HCT116 (cell line): ENCODE measurements at regions not wholly inside any gene's neighbourhood (a gene's known extent, or its start where the extent isn't known, plus 50 kb on each side); places are given as distances from the start of the nearest gene placed in this dataset.

Experiments used
- ATAC-seq: fragments of 200-7000 bp; cut with Tn5 transposase; 2 replicates; pipeline ENCODE4 v1.9.1; 2020; ENCODE audit warnings: mild to moderate bottlenecking, moderate library complexity
- BruUV-seq: library from RNA; stranded (reverse); fragments of 400-500 nt; replicated peaks from 2 replicates; lab custom pipeline; 2021; lab: Mats Ljungman, UMichigan
- CTCF ChIA-PET: fragments of 300-600 bp; sonication (Branson Sonifier 250); formaldehyde crosslinking; loops from one replicate; lab custom pipeline; 2021; ENCODE audit warnings: antibody characterized with exemption; lab: Charles Lee
- POLR2A ChIA-PET: fragments of 300-600, 350-600 bp; sonication (Branson Sonifier 250); formaldehyde crosslinking; loops from one replicate; lab custom pipeline; 2021; ENCODE audit warnings: antibody characterized with exemption; lab: Charles Lee
- RAD21 ChIA-PET, 2 experiments: fragments of 300-600 bp; sonication (Branson Sonifier 250); formaldehyde crosslinking; loops; one replicate each; lab custom pipeline; 2023; ENCODE audit warnings: low total read pairs in 2 of 2; ENCODE audit not compliant: uncharacterized antibody in 2 of 2, unreplicated experiment in 2 of 2, low non-redundant PET in 1 of 2; lab: Charles Lee
- DNase-seq: peaks from one replicate; pipeline ENCODE4 v3.0.0-alpha.2; 2010; ENCODE audit warnings: low read depth, low spot score
- H2AFZ ChIP-seq: fragments of 200-600 bp; shearing (Covaris generic), sonication (generic); 2 replicates; pipeline ENCODE4 v1.6.1; 2017; ENCODE audit warnings: low read depth, mixed run types, mixed read lengths, antibody characterized with exemption, low read length; ENCODE audit not compliant: poor library complexity, severe bottlenecking
- H3K27ac ChIP-seq: 2 replicates; pipeline ENCODE4 v1.5.1; 2012; ENCODE audit warnings: low read depth, low read length
- H3K27me3 ChIP-seq: fragments of 200-600 bp; sonication (generic); 2 replicates; pipeline ENCODE4 v1.6.1; 2016; ENCODE audit warnings: mixed run types, low read length, mixed read lengths; ENCODE audit not compliant: insufficient read depth
- H3K36me3 ChIP-seq, 2 experiments: fragments of 200-500 bp in 1 of 2; fragments of 200-600 bp in 1 of 2; sonication (Bioruptor generic) in 1 of 2; sonication (generic) in 1 of 2; 2 replicates each; pipeline versions ENCODE4 v1.5.1 to v1.6.1; 2014 to 2016; ENCODE audit warnings: low read length in 2 of 2, inconsistent platforms in 1 of 2, mixed read lengths in 1 of 2, mixed run types in 1 of 2; ENCODE audit not compliant: insufficient read depth in 2 of 2, control insufficient read depth in 1 of 2
- H3K4me1 ChIP-seq, 2 experiments: fragments of 200-600 bp in 1 of 2; sonication (generic) in 1 of 2; 2 replicates each; pipeline versions ENCODE4 v1.5.1 to v1.6.1; 2012 to 2017; ENCODE audit warnings: low read length in 2 of 2, inconsistent platforms in 1 of 2, mild to moderate bottlenecking in 1 of 2, mixed read lengths in 1 of 2, mixed run types in 1 of 2, moderate library complexity in 1 of 2; ENCODE audit not compliant: insufficient read depth in 2 of 2, control insufficient read depth in 1 of 2
- H3K4me2 ChIP-seq: fragments of 200-600 bp; sonication (generic); 2 replicates; pipeline ENCODE4 v1.6.1; 2017; ENCODE audit warnings: mixed run types, low read length, mixed read lengths
- H3K4me3 ChIP-seq, 2 experiments: fragments of 200-600 bp in 1 of 2; sonication (generic) in 1 of 2; replicated peaks in 1 of 2; 2 replicates each; pipeline ENCODE4 v1.5.1; 2011 to 2016; ENCODE audit warnings: low read length in 2 of 2, control low read depth in 1 of 2, low read depth in 1 of 2, mild to moderate bottlenecking in 1 of 2, mixed read lengths in 1 of 2, mixed run types in 1 of 2
- H3K79me2 ChIP-seq: fragments of 200-600 bp; sonication (generic); 2 replicates; pipeline ENCODE4 v1.6.1; 2017; ENCODE audit warnings: mild to moderate bottlenecking, mixed run types, low read length, moderate library complexity, mixed read lengths; ENCODE audit not compliant: insufficient read depth
- H3K9ac ChIP-seq: fragments of 200-600 bp; sonication (generic); 2 replicates; pipeline ENCODE4 v1.6.1; 2016; ENCODE audit warnings: low read length, mixed read lengths
- H3K9me2 ChIP-seq: fragments of 200-600 bp; sonication (generic), shearing (Covaris generic); 2 replicates; pipeline ENCODE4 v1.6.1; 2017; ENCODE audit warnings: mixed run types, mild to moderate bottlenecking, moderate library complexity; ENCODE audit not compliant: insufficient read depth
- H3K9me3 ChIP-seq, 2 experiments: fragments of 200-500 bp in 1 of 2; fragments of 200-600 bp in 1 of 2; sonication (Bioruptor generic) in 1 of 2; sonication (generic) in 1 of 2; 2 replicates each; pipeline ENCODE4 v1.6.1; 2014 to 2017; ENCODE audit warnings: low read length in 2 of 2, mixed read lengths in 2 of 2, inconsistent platforms in 1 of 2, low read depth in 1 of 2, mild to moderate bottlenecking in 1 of 2, mixed run types in 1 of 2, moderate library complexity in 1 of 2; ENCODE audit not compliant: control insufficient read depth in 1 of 2, insufficient read depth in 1 of 2
- H4K20me1 ChIP-seq: fragments of 200-600 bp; sonication (generic), shearing (Covaris generic); 2 replicates; pipeline ENCODE4 v1.6.1; 2017; ENCODE audit warnings: mixed run types, mild to moderate bottlenecking, moderate library complexity; ENCODE audit not compliant: insufficient read depth
- CBX3 ChIP-seq: IDR thresholded peaks from 2 replicates; pipeline ENCODE4 v1.6.1; 2012; ENCODE audit warnings: low read depth
- CEBPB ChIP-seq: IDR thresholded peaks from 2 replicates; pipeline ENCODE4 v1.6.1; 2012; ENCODE audit warnings: low read depth
- EGR1 ChIP-seq: IDR thresholded peaks from 2 replicates; pipeline ENCODE4 v1.6.1; 2012; ENCODE audit warnings: low read depth
- EZH2 ChIP-seq: fragments of 200-600 bp; sonication (generic); IDR thresholded peaks from 2 replicates; pipeline ENCODE4 v1.6.1; 2017; ENCODE audit warnings: antibody characterized with exemption, mixed run types
- EZH2phosphoT487 ChIP-seq: fragments of 200-600 bp; IDR thresholded peaks from 2 replicates; pipeline ENCODE4 v1.6.1; 2018; ENCODE audit warnings: antibody characterized with exemption, borderline replicate concordance
- FOSL1 ChIP-seq: IDR thresholded peaks from 2 replicates; pipeline ENCODE4 v1.6.1; 2012; ENCODE audit warnings: low read depth
- MAX ChIP-seq: IDR thresholded peaks from 2 replicates; pipeline ENCODE4 v1.6.1; 2012
- POLR2AphosphoS5 ChIP-seq: IDR thresholded peaks from 2 replicates; pipeline ENCODE4 v1.6.1; 2011; ENCODE audit warnings: mild to moderate bottlenecking, low read depth, low read length, moderate library complexity
- REST ChIP-seq: IDR thresholded peaks from 2 replicates; pipeline ENCODE4 v1.6.1; 2012; ENCODE audit warnings: low read depth
- SP1 ChIP-seq: IDR thresholded peaks from 2 replicates; pipeline ENCODE4 v1.6.1; 2012; ENCODE audit warnings: low read depth
- SRF ChIP-seq: IDR thresholded peaks from 2 replicates; pipeline ENCODE4 v1.6.1; 2012; ENCODE audit warnings: low read depth
- ZFX ChIP-seq: fragments of 450-650 bp; IDR thresholded peaks from 2 replicates; pipeline ENCODE4 v1.6.1; 2017
- intact Hi-C: fragments of 100-400 bp; cut with micrococcal nuclease; formaldehyde crosslinking; loops from 2 replicates; pipeline ENCODE4 v1.10.0; 2022
- TF ChIP-seq, protein P1 (sequence below): IDR thresholded peaks from 2 replicates; pipeline ENCODE4 v1.6.1; 2011; ENCODE audit warnings: mild to moderate bottlenecking, low read length, moderate library complexity; ENCODE audit not compliant: insufficient replicate concordance; ENCODE audit errors: extremely low read depth

GRCh38 chr13:47475441-47475948 is 525.6 kb downstream of the SUCLA2 start:
- no peaks in the 10 kb centered on the region for H3K4me1 ChIP-seq
- no peaks in the 10 kb centered on the region for H3K9me2 ChIP-seq
- BruUV-seq = no TSS peak
- DNase-seq = no peak
- no peaks in the 10 kb centered on the region for H3K27me3 ChIP-seq
- CTCF ChIA-PET = no interaction called here
- no peaks in the 10 kb centered on the region for H3K36me3 ChIP-seq
- ATAC-seq = no peak
- intact Hi-C loops = no loop called here
- TF ChIP-seq SP1 (no peak), EZH2 (no peak), FOSL1 (no peak), ZFX (no peak), SRF (no peak), REST (no peak), EZH2phosphoT487 (no peak), EGR1 (no peak), CEBPB (no peak), CBX3 (no peak), MAX (no peak), POLR2AphosphoS5 (no peak)
- TF ChIP-seq, protein P1, sequence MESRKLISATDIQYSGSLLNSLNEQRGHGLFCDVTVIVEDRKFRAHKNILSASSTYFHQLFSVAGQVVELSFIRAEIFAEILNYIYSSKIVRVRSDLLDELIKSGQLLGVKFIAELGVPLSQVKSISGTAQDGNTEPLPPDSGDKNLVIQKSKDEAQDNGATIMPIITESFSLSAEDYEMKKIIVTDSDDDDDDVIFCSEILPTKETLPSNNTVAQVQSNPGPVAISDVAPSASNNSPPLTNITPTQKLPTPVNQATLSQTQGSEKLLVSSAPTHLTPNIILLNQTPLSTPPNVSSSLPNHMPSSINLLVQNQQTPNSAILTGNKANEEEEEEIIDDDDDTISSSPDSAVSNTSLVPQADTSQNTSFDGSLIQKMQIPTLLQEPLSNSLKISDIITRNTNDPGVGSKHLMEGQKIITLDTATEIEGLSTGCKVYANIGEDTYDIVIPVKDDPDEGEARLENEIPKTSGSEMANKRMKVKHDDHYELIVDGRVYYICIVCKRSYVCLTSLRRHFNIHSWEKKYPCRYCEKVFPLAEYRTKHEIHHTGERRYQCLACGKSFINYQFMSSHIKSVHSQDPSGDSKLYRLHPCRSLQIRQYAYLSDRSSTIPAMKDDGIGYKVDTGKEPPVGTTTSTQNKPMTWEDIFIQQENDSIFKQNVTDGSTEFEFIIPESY = no peak
- no peak overlapping the region for H2AFZ ChIP-seq
- H3K9ac ChIP-seq = no peak overlapping the region
- no peaks in the 10 kb centered on the region for H4K20me1 ChIP-seq
- H3K4me2 ChIP-seq = no peak overlapping the region
- peaks cover 0 to 3% of the 10 kb centered on the region in 2 experiments; a peak in 1 of 4 replicates for H3K9me3 ChIP-seq
- no peak overlapping the region for H3K27ac ChIP-seq
- no peaks in the 10 kb centered on the region for H3K79me2 ChIP-seq
- RAD21 ChIA-PET = no interaction called here
- no peak overlapping the region for H3K4me3 ChIP-seq
- POLR2A ChIA-PET = no interaction called here
